ENCODE measurements at regions not wholly inside any gene's neighbourhood (a gene's known extent, or its start where the extent isn't known, plus 50 kb on each side); places are given as distances from the start of the nearest gene placed in this dataset.

DNA sequence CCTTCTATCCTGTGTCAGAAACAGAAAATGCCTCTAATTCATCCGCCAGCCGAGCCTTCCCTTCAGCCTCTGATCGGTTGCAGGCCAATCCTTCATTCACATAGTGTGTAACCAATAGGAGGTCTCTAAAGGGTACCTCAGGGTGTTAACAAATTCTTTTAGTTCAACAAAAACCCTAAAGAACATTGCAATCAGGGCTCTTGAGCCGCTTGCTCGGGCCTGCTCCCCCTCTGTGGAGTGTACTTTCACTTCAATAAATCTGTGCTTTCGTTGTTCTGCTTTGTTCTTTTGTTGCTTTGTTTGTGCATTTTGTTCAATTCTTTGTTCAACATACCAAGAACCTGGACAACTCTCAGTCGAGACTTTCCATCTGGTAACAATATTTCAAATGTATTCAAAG lies 366.5 kb downstream of the KCTD12 start:
- DNase-seq (ENCODE audit: low read depth) = no peak
- TF ChIP-seq POLR2A (IDR thresholded peaks at IDR 0.05; ENCODE audit: extremely low read depth, insufficient read length) (no peak), MYC (IDR thresholded peaks at IDR 0.05; ENCODE audit: low read depth, low read length) (no peak)
- TF ChIP-seq, protein P1, sequence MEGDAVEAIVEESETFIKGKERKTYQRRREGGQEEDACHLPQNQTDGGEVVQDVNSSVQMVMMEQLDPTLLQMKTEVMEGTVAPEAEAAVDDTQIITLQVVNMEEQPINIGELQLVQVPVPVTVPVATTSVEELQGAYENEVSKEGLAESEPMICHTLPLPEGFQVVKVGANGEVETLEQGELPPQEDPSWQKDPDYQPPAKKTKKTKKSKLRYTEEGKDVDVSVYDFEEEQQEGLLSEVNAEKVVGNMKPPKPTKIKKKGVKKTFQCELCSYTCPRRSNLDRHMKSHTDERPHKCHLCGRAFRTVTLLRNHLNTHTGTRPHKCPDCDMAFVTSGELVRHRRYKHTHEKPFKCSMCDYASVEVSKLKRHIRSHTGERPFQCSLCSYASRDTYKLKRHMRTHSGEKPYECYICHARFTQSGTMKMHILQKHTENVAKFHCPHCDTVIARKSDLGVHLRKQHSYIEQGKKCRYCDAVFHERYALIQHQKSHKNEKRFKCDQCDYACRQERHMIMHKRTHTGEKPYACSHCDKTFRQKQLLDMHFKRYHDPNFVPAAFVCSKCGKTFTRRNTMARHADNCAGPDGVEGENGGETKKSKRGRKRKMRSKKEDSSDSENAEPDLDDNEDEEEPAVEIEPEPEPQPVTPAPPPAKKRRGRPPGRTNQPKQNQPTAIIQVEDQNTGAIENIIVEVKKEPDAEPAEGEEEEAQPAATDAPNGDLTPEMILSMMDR (IDR thresholded peaks at IDR 0.05; ENCODE audit: low read depth, low read length) = no peak
- TF ChIP-seq, protein P2, sequence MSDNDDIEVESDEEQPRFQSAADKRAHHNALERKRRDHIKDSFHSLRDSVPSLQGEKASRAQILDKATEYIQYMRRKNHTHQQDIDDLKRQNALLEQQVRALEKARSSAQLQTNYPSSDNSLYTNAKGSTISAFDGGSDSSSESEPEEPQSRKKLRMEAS (IDR thresholded peaks at IDR 0.05; ENCODE audit: low read depth, low read length) = no peak
- H3K4me3 ChIP-seq (ENCODE audit: low read depth, low read length) = no peak overlapping the region

DNA sequence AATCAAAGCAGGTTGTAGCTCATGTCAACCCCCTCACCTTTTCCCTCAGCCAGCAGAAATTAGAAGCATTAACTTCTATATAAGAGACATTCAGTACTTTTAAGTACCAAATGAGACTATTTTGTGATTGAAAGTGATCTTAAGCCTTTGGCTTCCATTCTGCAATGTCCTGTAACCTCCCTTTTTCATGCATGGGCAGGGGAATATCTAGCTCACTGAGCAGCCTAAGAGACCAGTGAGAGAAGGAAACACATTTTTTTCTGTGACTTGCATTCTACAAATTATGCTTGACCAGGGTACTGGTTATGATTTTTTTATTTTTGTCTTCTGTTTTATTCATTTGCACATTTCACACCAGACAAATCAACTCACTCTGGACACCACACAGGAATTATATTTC lies 369.6 kb downstream of the KCTD12 start:
- no peak overlapping the region for H3K4me3 ChIP-seq (ENCODE audit: low read depth, low read length)
- no peak for DNase-seq (ENCODE audit: low read depth)
- no peak for TF ChIP-seq POLR2A (IDR thresholded peaks at IDR 0.05; ENCODE audit: extremely low read depth, insufficient read length)
- TF ChIP-seq, protein P1 (IDR thresholded peaks at IDR 0.05; ENCODE audit: low read depth, low read length) = no peak

DNA sequence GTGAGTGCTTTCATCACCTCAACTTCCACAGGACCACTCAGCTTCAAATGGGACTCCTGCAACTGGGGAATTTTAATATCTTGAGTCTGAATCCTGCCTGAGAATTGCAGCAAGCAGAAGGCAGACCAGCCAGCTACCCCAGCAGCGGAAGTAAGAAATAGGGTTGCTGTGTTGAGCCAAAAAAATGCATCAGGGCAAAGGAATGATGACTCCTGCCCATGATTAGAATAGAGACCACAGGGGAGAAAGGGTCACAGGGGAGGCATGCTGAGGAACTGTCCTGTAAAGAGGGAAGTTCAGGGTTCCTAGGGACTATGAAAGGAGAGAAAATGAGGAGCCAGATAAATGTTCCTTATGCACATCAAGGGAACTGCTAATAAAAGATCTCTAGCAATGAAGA lies 370.2 kb downstream of the KCTD12 start:
- TF ChIP-seq MYC (IDR thresholded peaks at IDR 0.05; ENCODE audit: low read depth, low read length) (no peak), POLR2A (IDR thresholded peaks at IDR 0.05; ENCODE audit: extremely low read depth, insufficient read length) (no peak)
- TF ChIP-seq, protein P1 (IDR thresholded peaks at IDR 0.05; ENCODE audit: low read depth, low read length) = no peak
- TF ChIP-seq, protein P2 (IDR thresholded peaks at IDR 0.05; ENCODE audit: low read depth, low read length) = no peak
- DNase-seq (ENCODE audit: low read depth) = no peak
- H3K4me3 ChIP-seq (ENCODE audit: low read depth, low read length) = no peak overlapping the region

DNA sequence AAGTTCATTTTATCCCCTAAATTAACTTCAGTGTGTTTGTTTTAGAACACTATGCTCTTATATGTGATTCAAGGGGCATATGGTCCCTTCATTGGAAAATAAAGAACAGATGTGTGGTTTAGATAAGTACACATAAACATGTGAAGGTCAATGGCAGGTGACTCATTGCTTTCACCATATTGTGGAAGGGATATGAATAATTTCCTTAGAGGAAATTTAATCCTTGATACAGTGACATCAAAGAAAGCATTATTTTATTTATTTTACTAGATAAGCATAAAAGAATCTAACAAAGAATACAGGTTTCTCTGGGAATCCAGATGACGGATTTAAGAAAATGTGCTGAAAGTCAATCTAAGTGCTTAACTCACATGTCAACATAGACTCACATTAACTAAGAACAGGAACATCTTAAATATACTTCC lies 373.5 kb downstream of the KCTD12 start:
- peak; percentile 12 for DNase-seq (ENCODE audit: low read depth)
- H3K4me3 ChIP-seq (ENCODE audit: low read depth, low read length) = no peak overlapping the region
- TF ChIP-seq POLR2A (IDR thresholded peaks at IDR 0.05; ENCODE audit: extremely low read depth, insufficient read length) = no peak
- TF ChIP-seq, protein P2 (IDR thresholded peaks at IDR 0.05; ENCODE audit: low read depth, low read length) = no peak
- TF ChIP-seq, protein P1 (IDR thresholded peaks at IDR 0.05; ENCODE audit: low read depth, low read length) = no peak
- TF ChIP-seq MYC (IDR thresholded peaks at IDR 0.05; ENCODE audit: low read depth, low read length) = no peak

DNA sequence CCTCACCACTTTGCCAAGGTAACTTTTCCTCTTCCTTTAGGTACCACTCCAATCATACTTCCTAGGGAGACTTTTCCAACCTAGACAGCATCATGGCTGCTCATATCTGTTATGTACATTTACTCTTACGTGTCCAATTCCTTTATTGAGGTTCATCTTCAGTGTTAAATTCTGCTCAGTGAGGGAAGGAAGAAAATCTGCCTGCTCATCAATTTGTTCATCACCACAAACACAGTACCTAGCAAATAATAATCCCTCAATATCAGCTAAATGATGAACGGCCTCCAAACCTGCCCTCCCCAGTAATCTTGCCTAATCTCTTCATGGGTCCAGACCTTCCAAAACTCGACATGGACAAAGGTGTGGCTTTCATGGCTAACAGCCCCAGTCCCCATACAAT lies 380.8 kb downstream of the KCTD12 start:
- TF ChIP-seq, protein P1 (IDR thresholded peaks at IDR 0.05; ENCODE audit: low read depth, low read length) = no peak
- TF ChIP-seq POLR2A (IDR thresholded peaks at IDR 0.05; ENCODE audit: extremely low read depth, insufficient read length) (no peak), MYC (IDR thresholded peaks at IDR 0.05; ENCODE audit: low read depth, low read length) (no peak)
- TF ChIP-seq, protein P2 (IDR thresholded peaks at IDR 0.05; ENCODE audit: low read depth, low read length) = no peak
- no peak overlapping the region for H3K4me3 ChIP-seq (ENCODE audit: low read depth, low read length)
- DNase-seq (ENCODE audit: low read depth) = no peak

DNA sequence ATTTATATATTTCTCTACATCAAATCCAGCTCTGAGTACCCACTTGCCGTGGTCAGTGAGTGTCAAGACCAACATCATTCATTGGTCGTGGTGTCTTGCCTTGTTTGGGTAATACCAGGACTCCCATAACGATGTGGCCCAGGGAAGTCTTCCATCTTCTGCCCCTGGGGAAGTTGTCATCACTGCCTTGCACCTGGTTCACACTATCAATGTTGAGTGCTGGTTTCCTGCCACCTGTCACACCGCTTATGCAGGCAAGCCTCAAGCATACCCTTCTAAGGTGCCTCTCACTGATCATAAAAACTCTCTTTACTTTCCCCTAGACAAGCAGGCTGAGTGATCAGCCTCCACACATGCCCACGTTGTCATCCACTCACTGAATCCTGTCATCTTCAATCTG lies 382.4 kb downstream of the KCTD12 start:
- DNase-seq (ENCODE audit: low read depth) = no peak

More for the DNA sequence above, 382.4 kb downstream of the KCTD12 start:
- TF ChIP-seq, protein P1 (IDR thresholded peaks at IDR 0.05; ENCODE audit: low read depth, low read length) = no peak
- TF ChIP-seq MYC (IDR thresholded peaks at IDR 0.05; ENCODE audit: low read depth, low read length) (no peak), POLR2A (IDR thresholded peaks at IDR 0.05; ENCODE audit: extremely low read depth, insufficient read length) (no peak)
- TF ChIP-seq, protein P2 (IDR thresholded peaks at IDR 0.05; ENCODE audit: low read depth, low read length) = no peak
- no peak overlapping the region for H3K4me3 ChIP-seq (ENCODE audit: low read depth, low read length)
